ENCODE measurements at regions not wholly inside any gene's neighbourhood (a gene's known extent, or its start where the extent isn't known, plus 50 kb on each side); places are given as distances from the start of the nearest gene placed in this dataset.

DNA sequence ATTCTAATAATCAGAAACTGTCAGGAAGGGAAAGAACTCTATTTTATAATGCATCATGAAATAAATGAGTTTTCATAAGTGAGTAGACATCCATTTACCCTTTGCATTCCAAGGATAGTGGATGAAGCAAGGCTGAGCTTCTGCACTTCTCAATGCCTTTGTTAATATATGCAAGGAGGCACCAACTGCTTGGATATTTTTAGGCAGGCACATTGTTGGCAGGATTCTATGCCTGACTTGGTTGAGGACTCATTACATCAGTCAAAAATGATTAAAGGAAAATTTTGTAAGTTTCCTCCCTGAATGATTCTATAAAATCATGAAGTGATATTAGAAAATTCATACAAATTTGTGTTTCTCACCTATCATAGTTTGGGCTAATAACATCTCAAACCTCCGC is 612.2 kb upstream of the POM121L12 start:
- no peaks in the 10 kb centered on the region for H3K9me3 ChIP-seq (ENCODE audit: control insufficient read depth, low read depth, low read length)
- no peak overlapping the region for H3K9ac ChIP-seq (ENCODE audit: low read length)
- H3K36me3 ChIP-seq (ENCODE audit: control insufficient read depth, low read depth, low read length), result no peaks in the 10 kb centered on the region
- H3K27ac ChIP-seq (ENCODE audit: low read length), result no peak overlapping the region
- H3K4me1 ChIP-seq (ENCODE audit: control insufficient read depth, low read depth, low read length), result no peaks in the 10 kb centered on the region
- H3K27me3 ChIP-seq (ENCODE audit: control insufficient read depth, insufficient read depth, low read length), result no peaks in the 10 kb centered on the region
- no peak overlapping the region for H3K4me3 ChIP-seq (ENCODE audit: low read length)

DNA sequence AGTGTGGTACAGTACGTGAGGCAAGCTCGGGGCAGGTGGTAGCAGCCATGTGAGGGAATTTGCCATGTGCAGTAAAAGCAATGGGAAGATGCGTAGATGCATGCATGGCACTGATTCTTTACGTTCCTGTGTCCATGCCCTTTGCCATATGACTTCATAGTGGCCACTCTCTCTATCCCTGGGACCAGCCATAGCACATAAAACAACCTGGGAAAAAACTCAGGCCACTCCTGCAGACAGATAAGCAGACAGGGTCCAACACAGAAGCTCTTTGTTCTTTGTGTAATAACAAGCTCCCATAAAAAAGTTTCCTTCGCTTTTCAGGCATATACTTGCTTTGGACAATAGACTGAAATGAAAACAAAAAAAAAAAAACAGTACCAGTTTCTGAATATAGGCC is 622.4 kb upstream of the POM121L12 start:
- H3K9ac ChIP-seq (ENCODE audit: low read length), result no peak overlapping the region

DNA sequence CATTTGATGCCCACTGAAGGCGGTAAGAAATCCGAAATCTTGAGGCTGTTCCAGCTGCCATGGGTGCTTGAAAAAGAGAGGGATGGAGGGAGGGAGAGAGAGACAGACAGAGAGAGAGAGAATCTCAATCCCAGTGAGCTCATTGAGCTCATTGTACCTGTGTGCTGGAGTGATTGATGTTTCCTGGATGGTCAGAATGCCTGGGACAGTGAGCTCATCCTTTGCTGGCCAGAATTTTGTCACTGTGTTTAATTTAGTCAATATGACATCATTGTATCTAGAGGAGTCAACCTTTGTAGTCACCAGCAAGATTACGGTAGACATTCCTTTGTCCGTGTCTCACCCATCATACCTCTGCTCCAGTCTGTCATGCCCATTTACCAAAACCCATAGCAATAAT is 625.4 kb upstream of the POM121L12 start:
- H3K4me1 ChIP-seq (ENCODE audit: control insufficient read depth, low read depth, low read length), result no peaks in the 10 kb centered on the region
- H3K9me3 ChIP-seq (ENCODE audit: control insufficient read depth, low read depth, low read length), result no peaks in the 10 kb centered on the region
- H3K36me3 ChIP-seq (ENCODE audit: control insufficient read depth, low read depth, low read length), result no peaks in the 10 kb centered on the region
- H3K27ac ChIP-seq (ENCODE audit: low read length), result no peak overlapping the region
- no peak overlapping the region for H3K9ac ChIP-seq (ENCODE audit: low read length)
- no peaks in the 10 kb centered on the region for H3K27me3 ChIP-seq (ENCODE audit: control insufficient read depth, insufficient read depth, low read length)
- no peak overlapping the region for H3K4me3 ChIP-seq (ENCODE audit: low read length)

More for the DNA sequence above, 622.4 kb upstream of the POM121L12 start:
- Histone ChIP-seq H3K27ac (ENCODE audit: low read length) (no peak overlapping the region), H3K9me3 (ENCODE audit: control insufficient read depth, low read depth, low read length) (no peaks in the 10 kb centered on the region), H3K27me3 (ENCODE audit: control insufficient read depth, insufficient read depth, low read length) (no peaks in the 10 kb centered on the region), H3K4me1 (ENCODE audit: control insufficient read depth, low read depth, low read length) (no peaks in the 10 kb centered on the region), H3K4me3 (ENCODE audit: low read length) (no peak overlapping the region), H3K36me3 (ENCODE audit: control insufficient read depth, low read depth, low read length) (no peaks in the 10 kb centered on the region)

DNA sequence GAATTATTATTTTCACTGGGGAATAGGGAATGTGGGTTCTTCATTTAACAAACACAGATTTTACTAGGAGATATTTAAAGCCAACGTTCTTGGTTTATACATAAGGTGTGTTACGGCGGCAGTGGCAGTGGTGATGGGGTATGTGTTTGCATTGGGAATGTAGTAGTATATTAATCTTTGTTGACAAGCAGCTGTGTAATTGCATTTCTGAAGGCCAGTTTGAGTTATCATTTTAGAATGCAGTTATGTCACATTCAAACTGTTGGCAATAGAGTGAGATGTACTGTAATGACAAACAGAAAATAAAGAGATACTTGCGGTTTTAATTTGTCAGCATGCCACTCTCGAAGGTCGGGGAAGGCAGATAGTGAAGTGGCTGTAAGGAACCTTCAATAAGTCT is 628.6 kb upstream of the POM121L12 start:
- Histone ChIP-seq H3K9ac (ENCODE audit: low read length) (no peak overlapping the region), H3K27me3 (ENCODE audit: control insufficient read depth, insufficient read depth, low read length) (no peaks in the 10 kb centered on the region), H3K9me3 (ENCODE audit: control insufficient read depth, low read depth, low read length) (no peaks in the 10 kb centered on the region), H3K4me3 (ENCODE audit: low read length) (no peak overlapping the region), H3K4me1 (ENCODE audit: control insufficient read depth, low read depth, low read length) (no peaks in the 10 kb centered on the region), H3K27ac (ENCODE audit: low read length) (no peak overlapping the region), H3K36me3 (ENCODE audit: control insufficient read depth, low read depth, low read length) (no peaks in the 10 kb centered on the region)

DNA sequence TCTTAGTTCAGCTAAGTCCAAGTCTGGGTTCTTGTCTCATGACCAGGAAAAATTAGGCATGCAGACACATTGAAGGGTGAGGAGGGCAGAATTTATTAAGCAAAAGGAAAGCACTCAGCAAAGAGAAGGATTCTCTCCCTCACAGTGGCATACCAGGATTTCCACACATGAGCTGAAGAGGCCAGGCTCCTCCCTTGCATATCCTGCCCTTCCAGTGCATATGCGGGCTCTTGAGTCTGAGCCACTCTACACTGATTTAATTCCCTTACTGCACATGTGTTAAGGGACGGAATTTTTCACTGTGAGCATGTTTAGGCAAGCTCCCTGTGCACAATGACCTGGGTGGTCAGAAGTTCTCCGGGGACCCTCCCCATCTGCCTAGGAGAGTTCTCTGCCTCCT is 652.7 kb upstream of the POM121L12 start:
- Histone ChIP-seq H3K36me3 (ENCODE audit: control insufficient read depth, low read depth, low read length) (no peaks in the 10 kb centered on the region), H3K27me3 (ENCODE audit: control insufficient read depth, insufficient read depth, low read length) (no peaks in the 10 kb centered on the region), H3K4me1 (ENCODE audit: control insufficient read depth, low read depth, low read length) (no peaks in the 10 kb centered on the region), H3K9me3 (ENCODE audit: control insufficient read depth, low read depth, low read length) (peaks cover 16% of the 10 kb centered on the region), H3K27ac (ENCODE audit: low read length) (no peak overlapping the region), H3K9ac (ENCODE audit: low read length) (no peak overlapping the region), H3K4me3 (ENCODE audit: low read length) (no peak overlapping the region)

DNA sequence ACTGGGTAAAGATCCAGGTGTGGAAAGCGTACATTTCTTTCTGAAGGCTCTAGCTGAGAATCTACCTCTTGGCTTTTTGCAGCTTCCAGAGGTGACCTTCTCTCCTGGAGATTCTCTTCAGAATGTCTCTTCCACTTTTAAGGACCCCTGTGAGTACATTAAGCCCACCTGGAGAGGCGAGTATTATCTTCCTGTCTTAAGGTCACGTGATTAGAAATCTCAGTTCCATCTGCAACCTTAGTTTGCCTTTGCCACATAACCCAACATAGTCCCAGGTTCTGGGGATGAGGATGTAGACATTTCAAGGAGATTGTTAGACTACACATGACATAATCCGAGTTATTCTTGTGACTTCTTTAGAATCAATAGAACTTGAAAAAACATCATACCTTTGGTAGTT is 665.5 kb upstream of the POM121L12 start:
- Histone ChIP-seq H3K27me3 (ENCODE audit: control insufficient read depth, insufficient read depth, low read length) (no peaks in the 10 kb centered on the region), H3K36me3 (ENCODE audit: control insufficient read depth, low read depth, low read length) (no peaks in the 10 kb centered on the region), H3K27ac (ENCODE audit: low read length) (no peak overlapping the region), H3K4me1 (ENCODE audit: control insufficient read depth, low read depth, low read length) (no peaks in the 10 kb centered on the region), H3K4me3 (ENCODE audit: low read length) (no peak overlapping the region), H3K9me3 (ENCODE audit: control insufficient read depth, low read depth, low read length) (no peaks in the 10 kb centered on the region), H3K9ac (ENCODE audit: low read length) (no peak overlapping the region)

DNA sequence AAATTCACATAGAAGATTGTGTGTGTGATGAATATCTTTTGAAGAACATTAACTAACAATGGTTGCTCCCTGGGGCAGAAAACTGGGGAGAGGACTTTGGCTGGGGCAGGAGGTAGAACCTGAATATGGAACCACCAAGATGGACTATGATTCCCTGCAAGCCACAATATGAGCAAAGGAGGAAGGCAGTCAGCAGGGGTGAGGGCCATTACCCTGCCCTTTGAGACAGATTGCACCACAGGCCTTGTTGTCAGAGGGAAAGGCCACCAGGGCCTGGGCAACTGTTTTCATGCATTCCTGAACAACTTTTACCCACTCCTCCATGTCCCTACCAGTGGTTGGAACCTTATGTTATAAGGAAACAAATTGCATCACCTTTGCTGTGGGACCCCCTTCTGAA is 670.1 kb upstream of the POM121L12 start:
- Histone ChIP-seq H3K9me3 (ENCODE audit: control insufficient read depth, low read depth, low read length) (no peaks in the 10 kb centered on the region), H3K4me3 (ENCODE audit: low read length) (no peak overlapping the region), H3K9ac (ENCODE audit: low read length) (no peak overlapping the region), H3K36me3 (ENCODE audit: control insufficient read depth, low read depth, low read length) (no peaks in the 10 kb centered on the region), H3K27me3 (ENCODE audit: control insufficient read depth, insufficient read depth, low read length) (no peaks in the 10 kb centered on the region), H3K27ac (ENCODE audit: low read length) (no peak overlapping the region), H3K4me1 (ENCODE audit: control insufficient read depth, low read depth, low read length) (no peaks in the 10 kb centered on the region)

DNA sequence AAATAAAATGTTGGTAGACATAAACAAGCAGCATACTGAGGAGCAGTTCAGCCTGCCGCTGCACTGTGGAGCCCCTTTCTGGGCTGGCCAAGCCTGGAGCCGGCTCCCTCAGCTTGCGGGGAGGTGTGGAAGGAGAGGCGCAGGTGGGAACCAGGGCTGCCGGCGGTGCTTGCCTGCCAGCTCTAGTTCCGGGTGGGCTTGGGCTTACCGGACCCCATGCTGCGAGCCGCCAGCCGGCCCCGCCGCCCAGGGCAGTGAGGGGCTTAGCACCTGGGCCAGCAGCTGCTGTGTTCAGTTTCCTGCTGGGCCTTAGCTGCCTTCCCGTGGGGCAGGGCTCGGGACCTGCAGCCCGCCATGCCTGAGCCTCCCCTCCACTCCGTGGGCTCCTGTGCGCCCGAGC is 672.9 kb upstream of the POM121L12 start:
- H3K36me3 ChIP-seq (ENCODE audit: control insufficient read depth, low read depth, low read length), result no peaks in the 10 kb centered on the region
- H3K4me1 ChIP-seq (ENCODE audit: control insufficient read depth, low read depth, low read length), result no peaks in the 10 kb centered on the region
- no peaks in the 10 kb centered on the region for H3K9me3 ChIP-seq (ENCODE audit: control insufficient read depth, low read depth, low read length)
- H3K9ac ChIP-seq (ENCODE audit: low read length), result no peak overlapping the region
- no peaks in the 10 kb centered on the region for H3K27me3 ChIP-seq (ENCODE audit: control insufficient read depth, insufficient read depth, low read length)
- no peak overlapping the region for H3K27ac ChIP-seq (ENCODE audit: low read length)
- H3K4me3 ChIP-seq (ENCODE audit: low read length), result no peak overlapping the region

DNA sequence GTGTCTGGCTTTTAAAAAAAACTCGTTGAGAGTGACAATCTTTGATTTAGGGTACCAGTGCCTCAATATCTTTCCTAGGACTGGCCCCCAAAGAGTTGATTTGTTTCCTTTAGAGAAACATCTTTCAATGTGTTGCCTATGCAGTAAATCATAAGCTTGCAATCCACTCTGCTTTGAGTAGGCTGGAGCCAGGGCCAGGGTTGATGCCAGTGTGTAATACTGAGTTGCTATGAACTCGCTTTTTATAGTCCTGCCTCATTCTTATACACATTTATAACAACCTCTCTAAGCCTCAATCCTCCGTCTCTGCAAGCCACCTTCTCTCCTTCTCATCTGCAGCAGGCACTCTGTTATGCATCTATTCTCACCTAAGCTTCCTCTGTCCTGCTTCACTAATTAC is 674.9 kb upstream of the POM121L12 start:
- H3K9me3 ChIP-seq (ENCODE audit: control insufficient read depth, low read depth, low read length), result no peaks in the 10 kb centered on the region
- H3K27ac ChIP-seq (ENCODE audit: low read length), result no peak overlapping the region

DNA sequence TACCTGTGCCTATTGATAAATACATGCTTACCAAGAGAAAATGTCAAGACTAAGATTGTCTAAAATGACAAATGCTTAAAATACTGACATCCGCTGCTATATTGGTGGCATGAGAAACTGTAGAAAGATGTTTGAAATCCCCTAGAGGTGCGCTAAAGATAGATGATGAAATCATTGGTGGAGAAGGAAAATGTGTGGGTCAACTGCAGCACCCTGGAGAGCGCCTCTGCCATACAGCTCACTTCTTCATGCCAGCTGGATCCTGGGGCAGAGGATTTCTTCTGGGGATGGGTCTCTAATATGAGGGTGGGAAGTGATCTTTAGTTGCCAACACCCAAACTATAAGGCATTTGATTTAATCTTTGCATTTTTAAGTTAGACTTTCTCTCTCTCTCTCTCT is 680.4 kb upstream of the POM121L12 start:
- no peaks in the 10 kb centered on the region for H3K36me3 ChIP-seq (ENCODE audit: control insufficient read depth, low read depth, low read length)
- no peaks in the 10 kb centered on the region for H3K27me3 ChIP-seq (ENCODE audit: control insufficient read depth, insufficient read depth, low read length)
- H3K9me3 ChIP-seq (ENCODE audit: control insufficient read depth, low read depth, low read length), result no peaks in the 10 kb centered on the region
- H3K4me3 ChIP-seq (ENCODE audit: low read length), result no peak overlapping the region
- H3K27ac ChIP-seq (ENCODE audit: low read length), result no peak overlapping the region
- H3K4me1 ChIP-seq (ENCODE audit: control insufficient read depth, low read depth, low read length), result no peaks in the 10 kb centered on the region
- H3K9ac ChIP-seq (ENCODE audit: low read length), result no peak overlapping the region

More for the DNA sequence above, 674.9 kb upstream of the POM121L12 start:
- Histone ChIP-seq H3K36me3 (ENCODE audit: control insufficient read depth, low read depth, low read length) (no peaks in the 10 kb centered on the region), H3K4me1 (ENCODE audit: control insufficient read depth, low read depth, low read length) (no peaks in the 10 kb centered on the region), H3K4me3 (ENCODE audit: low read length) (no peak overlapping the region), H3K9ac (ENCODE audit: low read length) (no peak overlapping the region), H3K27me3 (ENCODE audit: control insufficient read depth, insufficient read depth, low read length) (no peaks in the 10 kb centered on the region)

DNA sequence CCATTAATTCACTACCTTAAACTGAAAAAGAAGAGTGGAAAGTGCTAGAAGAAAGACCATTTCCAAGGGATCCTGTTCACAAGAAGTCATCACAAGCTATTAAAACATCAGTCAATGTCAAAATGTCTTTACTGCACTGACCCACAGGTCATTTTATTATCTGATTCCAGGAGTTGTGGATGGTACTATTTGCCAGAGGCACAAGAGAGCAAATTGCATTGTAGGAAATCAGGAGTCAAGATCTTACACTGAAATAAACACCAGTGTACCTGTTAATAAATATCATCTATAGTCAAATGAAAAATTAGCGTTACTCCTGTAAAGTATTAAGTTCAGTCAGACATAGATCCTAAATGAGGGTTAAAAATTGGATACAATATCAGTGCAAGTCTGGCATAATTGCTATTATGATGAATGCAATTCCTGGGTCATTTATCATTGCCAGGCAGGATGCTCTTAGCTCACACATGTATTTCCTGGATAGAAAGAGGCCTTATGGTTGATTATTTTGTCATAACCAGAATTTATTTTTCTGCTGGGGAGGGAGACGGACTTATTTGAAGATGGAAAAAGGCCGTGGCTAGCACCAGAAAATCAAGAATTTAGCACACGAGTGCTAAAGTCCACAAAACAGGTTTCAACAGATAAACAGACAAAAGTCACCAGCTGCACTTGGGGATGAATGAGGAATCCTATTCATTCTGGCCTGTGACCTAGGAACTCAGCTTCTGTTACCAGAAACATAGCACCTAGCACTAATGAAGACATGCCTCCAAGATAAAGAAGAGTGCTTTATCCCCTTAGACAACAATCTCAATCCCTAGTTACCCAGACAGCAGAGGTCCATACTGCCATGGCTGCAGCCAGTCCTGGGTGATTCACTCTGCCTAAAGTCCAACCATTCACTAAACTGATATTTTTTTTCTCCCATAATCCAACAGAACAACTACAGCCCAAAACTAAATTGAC is 683.1 kb upstream of the POM121L12 start:
- Histone ChIP-seq H3K27me3 (ENCODE audit: control insufficient read depth, insufficient read depth, low read length) (no peaks in the 10 kb centered on the region), H3K4me3 (ENCODE audit: low read length) (no peak overlapping the region), H3K9me3 (ENCODE audit: control insufficient read depth, low read depth, low read length) (no peaks in the 10 kb centered on the region), H3K4me1 (ENCODE audit: control insufficient read depth, low read depth, low read length) (no peaks in the 10 kb centered on the region), H3K36me3 (ENCODE audit: control insufficient read depth, low read depth, low read length) (no peaks in the 10 kb centered on the region), H3K27ac (ENCODE audit: low read length) (no peak overlapping the region), H3K9ac (ENCODE audit: low read length) (no peak overlapping the region)

DNA sequence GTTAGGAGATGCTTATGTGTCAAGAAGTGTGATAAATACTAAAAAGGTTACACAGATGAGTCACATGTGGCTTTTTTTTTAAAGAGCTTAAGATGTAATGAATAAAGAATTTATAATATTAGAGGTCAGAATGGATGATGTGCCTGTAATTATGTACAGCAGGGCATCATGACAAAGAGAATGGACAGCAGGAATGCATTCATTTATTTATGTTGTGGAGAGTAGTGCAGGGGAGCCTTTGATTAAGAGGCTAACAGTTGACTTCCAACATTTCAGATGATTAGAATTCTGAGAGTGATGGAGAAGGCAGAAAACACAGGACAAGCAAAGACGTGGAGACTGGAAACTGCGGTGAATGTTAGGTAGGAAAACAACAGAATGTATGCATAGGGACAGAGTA is 691.4 kb upstream of the POM121L12 start:
- Histone ChIP-seq H3K36me3 (ENCODE audit: control insufficient read depth, low read depth, low read length) (no peaks in the 10 kb centered on the region), H3K9me3 (ENCODE audit: control insufficient read depth, low read depth, low read length) (no peaks in the 10 kb centered on the region), H3K27ac (ENCODE audit: low read length) (no peak overlapping the region), H3K9ac (ENCODE audit: low read length) (no peak overlapping the region), H3K4me1 (ENCODE audit: control insufficient read depth, low read depth, low read length) (no peaks in the 10 kb centered on the region), H3K4me3 (ENCODE audit: low read length) (no peak overlapping the region), H3K27me3 (ENCODE audit: control insufficient read depth, insufficient read depth, low read length) (no peaks in the 10 kb centered on the region)

Data from iPS-18a (cell line).